ENCODE measurements at regions not wholly inside any gene's neighbourhood (a gene's known extent, or its start where the extent isn't known, plus 50 kb on each side); places are given as distances from the start of the nearest gene placed in this dataset.

GRCh38 chr17:14797021-14797420 lies 468.1 kb downstream of the PMP22 start:
- H3K4me3 ChIP-seq (ENCODE audit: extremely low read depth, insufficient read depth, low read length, poor library complexity, severe bottlenecking) = no peak overlapping the region
- 83 to 90% methylated on average over 3 to 4 of the region's 4 CpGs for WGBS, 2 experiments (ENCODE audit: insufficient coverage in 2 of 2)

DNA sequence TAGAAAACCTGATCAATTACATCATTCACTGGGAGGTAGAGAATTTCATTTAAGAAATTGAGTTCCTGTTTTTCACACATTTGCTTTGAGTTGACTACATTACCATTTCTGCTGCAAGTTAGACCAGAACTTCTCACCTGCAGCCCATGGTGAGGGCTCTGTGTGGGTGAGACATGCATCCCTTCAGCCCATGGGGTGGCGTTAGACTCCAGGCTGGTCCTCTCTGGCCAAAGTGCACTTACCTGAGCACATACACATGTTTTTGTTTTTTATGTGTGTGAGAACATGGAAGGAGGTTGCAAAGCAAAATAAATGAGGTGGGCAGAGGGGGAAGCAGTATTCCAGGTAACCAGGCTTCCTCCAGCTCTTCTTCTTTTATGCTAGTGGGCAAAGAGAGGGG lies 470.2 kb downstream of the PMP22 start:
- H3K9me3 ChIP-seq (ENCODE audit: control insufficient read depth, low read length) = no peaks in the 10 kb centered on the region
- no peaks in the 10 kb centered on the region for H3K36me3 ChIP-seq (ENCODE audit: control insufficient read depth, insufficient read depth, low read length)
- no CpG with 5 or more reads among the region's 1 CpG for WGBS, 2 experiments (ENCODE audit: insufficient coverage in 2 of 2)

More at GRCh38 chr17:14797021-14797420, 468.1 kb downstream of the PMP22 start:
- Histone ChIP-seq H3K4me1 (ENCODE audit: control insufficient read depth, insufficient read depth, low read length, poor library complexity, severe bottlenecking) (peaks cover 16% of the 10 kb centered on the region), H3K27ac (ENCODE audit: low read depth, low read length, severe bottlenecking) (no peak overlapping the region), H3K36me3 (ENCODE audit: control insufficient read depth, insufficient read depth, low read length) (no peaks in the 10 kb centered on the region), H3K9me3 (ENCODE audit: control insufficient read depth, low read length) (no peaks in the 10 kb centered on the region)

DNA sequence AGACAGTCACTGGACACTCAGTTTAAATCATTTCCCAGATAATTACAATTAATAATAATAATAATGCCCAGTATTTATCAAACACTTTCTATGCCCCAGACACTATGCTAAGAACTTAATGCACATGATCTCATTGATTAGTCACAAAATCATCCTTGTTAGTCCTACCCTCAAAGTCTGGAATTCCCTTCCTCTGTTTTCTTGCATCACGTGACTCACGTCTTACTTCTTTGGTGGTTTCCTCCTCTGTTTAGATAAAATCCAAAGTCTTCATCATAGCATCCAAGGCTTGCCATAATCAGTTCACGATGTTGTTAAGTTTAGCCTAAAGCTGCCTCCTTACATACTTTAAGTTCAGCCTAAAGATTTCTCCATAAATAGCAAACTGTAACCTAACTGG lies 471.9 kb downstream of the PMP22 start:
- Histone ChIP-seq H3K36me3 (ENCODE audit: control insufficient read depth, insufficient read depth, low read length) (no peaks in the 10 kb centered on the region), H3K27ac (ENCODE audit: low read depth, low read length, severe bottlenecking) (no peak overlapping the region), H3K4me1 (ENCODE audit: control insufficient read depth, insufficient read depth, low read length, poor library complexity, severe bottlenecking) (peaks cover 16% of the 10 kb centered on the region), H3K4me3 (ENCODE audit: extremely low read depth, insufficient read depth, low read length, poor library complexity, severe bottlenecking) (no peak overlapping the region), H3K9me3 (ENCODE audit: control insufficient read depth, low read length) (no peaks in the 10 kb centered on the region)
- 79 to 100% methylated on average over 3 of the region's 3 CpGs for WGBS, 2 experiments (ENCODE audit: insufficient coverage in 2 of 2)

More for the DNA sequence above, 470.2 kb downstream of the PMP22 start:
- Histone ChIP-seq H3K27ac (ENCODE audit: low read depth, low read length, severe bottlenecking) (no peak overlapping the region), H3K4me3 (ENCODE audit: extremely low read depth, insufficient read depth, low read length, poor library complexity, severe bottlenecking) (no peak overlapping the region), H3K4me1 (ENCODE audit: control insufficient read depth, insufficient read depth, low read length, poor library complexity, severe bottlenecking) (peaks cover 16% of the 10 kb centered on the region)

DNA sequence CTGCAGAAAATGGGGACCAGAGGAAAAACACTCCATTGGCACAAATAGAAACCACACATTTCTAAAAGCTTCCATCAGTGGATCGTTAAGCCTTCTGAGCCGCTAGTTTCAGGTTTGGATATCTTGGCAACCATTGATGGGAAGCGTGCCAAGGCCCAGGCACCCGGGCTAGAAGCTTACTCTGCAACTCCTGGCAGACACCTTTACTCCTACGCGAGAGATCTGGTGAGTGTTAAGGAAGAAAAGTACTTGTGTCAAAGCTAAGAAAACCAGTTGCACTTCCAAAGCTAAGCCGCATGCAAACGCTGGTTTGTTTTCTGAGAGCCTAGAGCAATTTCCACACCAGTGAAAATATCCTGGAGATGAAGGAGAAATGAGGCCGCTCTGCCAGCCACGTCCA lies 472.4 kb downstream of the PMP22 start:
- WGBS, 2 experiments (ENCODE audit: insufficient coverage in 2 of 2) = 84 to 100% methylated on average over 4 to 5 of the region's 10 CpGs
- Histone ChIP-seq H3K4me3 (ENCODE audit: extremely low read depth, insufficient read depth, low read length, poor library complexity, severe bottlenecking) (no peak overlapping the region), H3K9me3 (ENCODE audit: control insufficient read depth, low read length) (no peaks in the 10 kb centered on the region), H3K36me3 (ENCODE audit: control insufficient read depth, insufficient read depth, low read length) (no peaks in the 10 kb centered on the region), H3K27ac (ENCODE audit: low read depth, low read length, severe bottlenecking) (no peak overlapping the region), H3K4me1 (ENCODE audit: control insufficient read depth, insufficient read depth, low read length, poor library complexity, severe bottlenecking) (peaks cover 16% of the 10 kb centered on the region)

- H3K27ac ChIP-seq (ENCODE audit: low read depth, low read length, severe bottlenecking) = no peak overlapping the region
- WGBS, 2 experiments (ENCODE audit: insufficient coverage in 2 of 2) = 47 to 74% methylated on average over 3 to 4 of the region's 6 CpGs
- no peaks in the 10 kb centered on the region for H3K9me3 ChIP-seq (ENCODE audit: control insufficient read depth, low read length)
- H3K4me1 ChIP-seq (ENCODE audit: control insufficient read depth, insufficient read depth, low read length, poor library complexity, severe bottlenecking) = peaks cover 16% of the 10 kb centered on the region
- H3K4me3 ChIP-seq (ENCODE audit: extremely low read depth, insufficient read depth, low read length, poor library complexity, severe bottlenecking) = no peak overlapping the region
- no peaks in the 10 kb centered on the region for H3K36me3 ChIP-seq (ENCODE audit: control insufficient read depth, insufficient read depth, low read length)
Observed at GRCh38 chr17:14791221-14791620, 473.9 kb downstream of the PMP22 start.

GRCh38 chr17:14790521-14790920 lies 474.6 kb downstream of the PMP22 start:
- H3K9me3 ChIP-seq (ENCODE audit: control insufficient read depth, low read length) = no peaks in the 10 kb centered on the region
- H3K36me3 ChIP-seq (ENCODE audit: control insufficient read depth, insufficient read depth, low read length) = no peaks in the 10 kb centered on the region
- H3K27ac ChIP-seq (ENCODE audit: low read depth, low read length, severe bottlenecking) = no peak overlapping the region
- 80% methylated on average over 1 of the region's 4 CpGs for WGBS, 2 experiments (ENCODE audit: insufficient coverage in 2 of 2)
- peaks cover 16% of the 10 kb centered on the region for H3K4me1 ChIP-seq (ENCODE audit: control insufficient read depth, insufficient read depth, low read length, poor library complexity, severe bottlenecking)
- no peak overlapping the region for H3K4me3 ChIP-seq (ENCODE audit: extremely low read depth, insufficient read depth, low read length, poor library complexity, severe bottlenecking)

GRCh38 chr17:14784997-14785696 lies 480.0 kb downstream of the PMP22 start:
- Histone ChIP-seq H3K9me3 (ENCODE audit: control insufficient read depth, low read length) (no peaks in the 10 kb centered on the region), H3K27ac (ENCODE audit: low read depth, low read length, severe bottlenecking) (no peak overlapping the region), H3K4me3 (ENCODE audit: extremely low read depth, insufficient read depth, low read length, poor library complexity, severe bottlenecking) (no peak overlapping the region), H3K4me1 (ENCODE audit: control insufficient read depth, insufficient read depth, low read length, poor library complexity, severe bottlenecking) (no peaks in the 10 kb centered on the region), H3K36me3 (ENCODE audit: control insufficient read depth, insufficient read depth, low read length) (no peaks in the 10 kb centered on the region)
- WGBS, 2 experiments (ENCODE audit: insufficient coverage in 2 of 2) = 81 to 84% methylated on average over 2 to 3 of the region's 5 CpGs

- H3K27ac ChIP-seq (ENCODE audit: low read depth, low read length, severe bottlenecking) = no peak overlapping the region
- H3K36me3 ChIP-seq (ENCODE audit: control insufficient read depth, insufficient read depth, low read length) = no peaks in the 10 kb centered on the region
- H3K4me1 ChIP-seq (ENCODE audit: control insufficient read depth, insufficient read depth, low read length, poor library complexity, severe bottlenecking) = peaks cover under 1% of the 10 kb centered on the region
- H3K4me3 ChIP-seq (ENCODE audit: extremely low read depth, insufficient read depth, low read length, poor library complexity, severe bottlenecking) = no peak overlapping the region
- H3K9me3 ChIP-seq (ENCODE audit: control insufficient read depth, low read length) = no peaks in the 10 kb centered on the region
- WGBS, 2 experiments (ENCODE audit: insufficient coverage in 2 of 2) = 88 to 100% methylated on average over 2 of the region's 2 CpGs
Observed at GRCh38 chr17:14781123-14781522, 480.2 kb downstream of the HS3ST3B1 start.

DNA sequence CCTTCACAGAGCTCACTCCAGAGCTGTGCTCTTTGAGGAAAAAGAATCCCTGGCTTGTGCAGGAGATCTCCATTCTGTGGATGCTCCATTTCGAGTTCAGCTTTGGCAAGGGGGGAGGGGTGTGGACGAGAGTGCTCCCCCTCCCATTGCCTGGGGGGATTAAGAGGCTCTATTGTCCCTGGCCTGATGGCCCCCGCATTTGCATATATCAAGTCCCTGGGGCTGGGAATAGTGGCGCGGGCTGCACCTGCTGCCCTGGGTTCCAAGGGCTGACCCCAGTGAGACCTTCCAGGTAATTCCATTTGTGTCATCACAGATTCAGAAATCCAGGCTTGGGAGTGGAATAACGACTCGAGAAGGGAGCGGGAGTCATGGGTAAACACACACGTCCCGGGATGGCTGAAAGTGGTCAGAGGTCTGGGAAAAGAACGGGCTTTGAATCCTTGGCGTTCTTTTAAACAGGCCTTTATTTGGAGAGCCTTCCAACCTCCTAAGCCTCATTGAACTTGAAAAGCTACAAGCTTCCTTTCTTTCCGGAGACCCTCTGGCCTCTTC lies 479.3 kb downstream of the HS3ST3B1 start:
- Histone ChIP-seq H3K4me1 (ENCODE audit: control insufficient read depth, insufficient read depth, low read length, poor library complexity, severe bottlenecking) (peaks cover 5% of the 10 kb centered on the region), H3K9me3 (ENCODE audit: control insufficient read depth, low read length) (no peaks in the 10 kb centered on the region), H3K4me3 (ENCODE audit: extremely low read depth, insufficient read depth, low read length, poor library complexity, severe bottlenecking) (no peak overlapping the region), H3K27ac (ENCODE audit: low read depth, low read length, severe bottlenecking) (no peak overlapping the region), H3K36me3 (ENCODE audit: control insufficient read depth, insufficient read depth, low read length) (no peaks in the 10 kb centered on the region)
- 59 to 71% methylated on average over 12 to 13 of the region's 13 CpGs for WGBS, 2 experiments (ENCODE audit: insufficient coverage in 2 of 2)

DNA sequence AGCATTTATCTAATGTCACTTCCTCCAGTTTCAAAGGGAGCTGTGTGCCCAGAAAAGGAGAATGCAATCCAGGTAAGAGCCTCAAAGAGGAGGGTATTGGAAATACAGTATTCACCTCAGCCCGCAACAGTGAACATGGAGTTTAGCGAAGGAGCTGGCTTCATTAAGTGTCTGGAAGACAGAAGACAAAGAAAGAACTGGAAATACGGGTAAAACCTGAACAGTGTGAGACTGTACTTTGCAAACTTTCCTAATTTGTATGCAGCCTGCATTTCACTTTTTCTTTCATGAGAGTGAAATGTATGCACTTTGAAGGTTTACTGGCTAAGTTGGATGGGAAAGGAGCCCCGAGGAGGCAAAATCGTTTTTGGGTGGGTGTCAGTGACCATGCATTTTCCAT lies 478.4 kb downstream of the HS3ST3B1 start:
- Histone ChIP-seq H3K4me3 (ENCODE audit: extremely low read depth, insufficient read depth, low read length, poor library complexity, severe bottlenecking) (no peak overlapping the region), H3K9me3 (ENCODE audit: control insufficient read depth, low read length) (no peaks in the 10 kb centered on the region), H3K4me1 (ENCODE audit: control insufficient read depth, insufficient read depth, low read length, poor library complexity, severe bottlenecking) (peaks cover 5% of the 10 kb centered on the region), H3K36me3 (ENCODE audit: control insufficient read depth, insufficient read depth, low read length) (no peaks in the 10 kb centered on the region), H3K27ac (ENCODE audit: low read depth, low read length, severe bottlenecking) (no peak overlapping the region)
- 87 to 95% methylated on average over 3 of the region's 5 CpGs for WGBS, 2 experiments (ENCODE audit: insufficient coverage in 2 of 2)

DNA sequence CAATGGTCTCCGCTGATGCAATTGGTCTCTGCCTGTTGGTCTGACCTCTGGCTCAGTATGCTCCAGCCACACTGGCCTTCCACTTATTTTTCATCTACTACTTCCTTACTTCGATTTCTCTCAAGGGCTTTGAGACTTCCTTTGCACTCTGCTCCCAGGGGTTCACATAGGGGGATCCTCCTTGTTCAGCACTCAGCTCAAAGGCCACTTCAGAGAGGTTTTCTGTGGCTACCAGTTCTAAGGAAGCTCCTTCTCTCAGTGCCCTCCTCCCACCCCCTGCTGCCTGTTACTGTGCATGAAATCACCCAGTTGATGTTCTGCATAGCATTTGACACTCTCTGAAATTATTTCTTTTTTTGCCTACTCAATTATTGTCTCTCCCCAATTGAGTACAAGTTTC lies 476.4 kb downstream of the HS3ST3B1 start:
- WGBS, 2 experiments (ENCODE audit: insufficient coverage in 2 of 2) = 43 to 76% methylated on average over 1 to 2 of the region's 2 CpGs
- Histone ChIP-seq H3K9me3 (ENCODE audit: control insufficient read depth, low read length) (no peaks in the 10 kb centered on the region), H3K4me1 (ENCODE audit: control insufficient read depth, insufficient read depth, low read length, poor library complexity, severe bottlenecking) (peaks cover 5% of the 10 kb centered on the region), H3K36me3 (ENCODE audit: control insufficient read depth, insufficient read depth, low read length) (no peaks in the 10 kb centered on the region), H3K4me3 (ENCODE audit: extremely low read depth, insufficient read depth, low read length, poor library complexity, severe bottlenecking) (no peak overlapping the region), H3K27ac (ENCODE audit: low read depth, low read length, severe bottlenecking) (no peak overlapping the region)

Measured in mesodermal cell (in vitro differentiated cells).